GM12892 (cell line): ENCODE measurements at regions not wholly inside any gene's neighbourhood (a gene's known extent, or its start where the extent isn't known, plus 50 kb on each side); places are given as distances from the start of the nearest gene placed in this dataset.

Experiments used
- POLR2A ChIP-seq: IDR thresholded peaks from 2 replicates; pipeline ENCODE4 v1.6.1; 2011; ENCODE audit warnings: low read depth, low read length, control low read depth
- TAF1 ChIP-seq: IDR thresholded peaks from 2 replicates; pipeline ENCODE4 v1.6.1; 2011; ENCODE audit warnings: low read depth, mild to moderate bottlenecking, control low read depth, low read length, borderline replicate concordance

GRCh38 chr6:141521440-141521839 is 611.3 kb upstream of the GJE1 start:
- TF ChIP-seq POLR2A (no peak), TAF1 (no peak)
